Skeletal muscle tissue (tissue), 3 donors: ENCODE measurements at regions not wholly inside any gene's neighbourhood (a gene's known extent, or its start where the extent isn't known, plus 50 kb on each side); places are given as distances from the start of the nearest gene placed in this dataset.

Experiments
- H3K27ac ChIP-seq: one replicate; pipeline ENCODE4 v1.7.0; 2013; ENCODE audit warnings: mild to moderate bottlenecking, low read depth, low read length, inconsistent platforms
- H3K27me3 ChIP-seq, 3 donors: one replicate each; pipeline ENCODE4 v1.7.0; 2013; ENCODE audit warnings: low read length in 3 of 3; ENCODE audit not compliant: control insufficient read depth in 3 of 3, insufficient read depth in 3 of 3
- H3K36me3 ChIP-seq, 3 donors: one replicate each; pipeline ENCODE4 v1.7.0; 2013; ENCODE audit warnings: low read length in 3 of 3; ENCODE audit not compliant: control insufficient read depth in 3 of 3, insufficient read depth in 3 of 3
- H3K4me1 ChIP-seq, 3 donors: one replicate each; pipeline ENCODE4 v1.7.0; 2013; ENCODE audit warnings: low read length in 3 of 3, mild to moderate bottlenecking in 3 of 3; ENCODE audit not compliant: control insufficient read depth in 3 of 3, insufficient read depth in 3 of 3
- H3K4me3 ChIP-seq, 3 donors: one replicate each; pipeline ENCODE4 v1.7.0; 2013; ENCODE audit warnings: low read length in 3 of 3
- H3K9ac ChIP-seq, 3 donors: one replicate each; pipeline ENCODE4 v1.7.0; 2013; ENCODE audit warnings: low read length in 3 of 3, mild to moderate bottlenecking in 3 of 3, moderate library complexity in 2 of 3, low read depth in 1 of 3
- H3K9me3 ChIP-seq, 3 donors: one replicate each; pipeline ENCODE4 v1.7.0; 2013; ENCODE audit warnings: low read length in 3 of 3; ENCODE audit not compliant: control insufficient read depth in 3 of 3
- donor health status: Osteomylitis.

GRCh38 chr14:61215222-61216020 lies 65.7 kb downstream of the TMEM30B start:
- Histone ChIP-seq H3K36me3 (no peaks in the 10 kb centered on the region), H3K27me3 (no peaks in the 10 kb centered on the region), H3K27ac (peak overlapping the region; percentile 61), H3K9ac (peak overlapping the region in 1 of 3 donors; percentile 11), H3K4me3 (no peak overlapping the region), H3K9me3 (no peaks in the 10 kb centered on the region), H3K4me1 (peaks cover 9 to 33% (median 16%) of the 10 kb centered on the region in 3 donors)

GRCh38 chr14:61213920-61214319 lies 67.2 kb downstream of the TMEM30B start:
- Histone ChIP-seq H3K36me3 (no peaks in the 10 kb centered on the region), H3K9ac (no peak overlapping the region), H3K9me3 (peaks cover 0 to under 1% (median 0%) of the 10 kb centered on the region in 3 donors), H3K27ac (peak overlapping the region; percentile 10), H3K4me1 (peaks cover 9 to 29% (median 15%) of the 10 kb centered on the region in 3 donors), H3K4me3 (no peak overlapping the region), H3K27me3 (no peaks in the 10 kb centered on the region)

- H3K36me3 ChIP-seq = no peaks in the 10 kb centered on the region
- H3K27ac ChIP-seq = peak overlapping the region; percentile 31
- H3K27me3 ChIP-seq = no peaks in the 10 kb centered on the region
- H3K9ac ChIP-seq = no peak overlapping the region
- peaks cover 7 to 27% (median 12%) of the 10 kb centered on the region in 3 donors for H3K4me1 ChIP-seq
- peaks cover 0 to 2% (median 0%) of the 10 kb centered on the region in 3 donors for H3K9me3 ChIP-seq
- no peak overlapping the region for H3K4me3 ChIP-seq
Measured at GRCh38 chr14:61213191-61213621, 67.9 kb downstream of the TMEM30B start.

GRCh38 chr14:61212546-61212945 lies 68.6 kb downstream of the TMEM30B start:
- Histone ChIP-seq H3K9ac (no peak overlapping the region), H3K4me1 (peaks cover 4 to 27% (median 12%) of the 10 kb centered on the region in 3 donors), H3K9me3 (peaks cover 0 to 2% (median 0%) of the 10 kb centered on the region in 3 donors), H3K27ac (peak overlapping the region; percentile 31), H3K4me3 (no peak overlapping the region), H3K27me3 (no peaks in the 10 kb centered on the region), H3K36me3 (no peaks in the 10 kb centered on the region)

- H3K9ac ChIP-seq = no peak overlapping the region
- peaks cover 4 to 27% (median 12%) of the 10 kb centered on the region in 3 donors for H3K4me1 ChIP-seq
- peaks cover 0 to 2% (median 0%) of the 10 kb centered on the region in 3 donors for H3K9me3 ChIP-seq
- H3K27me3 ChIP-seq = no peaks in the 10 kb centered on the region
- H3K27ac ChIP-seq = no peak overlapping the region
- no peak overlapping the region for H3K4me3 ChIP-seq
- H3K36me3 ChIP-seq = no peaks in the 10 kb centered on the region
Measured at GRCh38 chr14:61211476-61212255, 69.5 kb downstream of the TMEM30B start.

- Histone ChIP-seq H3K9ac (peak overlapping the region in 1 of 3 donors; percentile 35), H3K4me3 (peak overlapping the region; percentile 16 to 46 (median 25)), H3K27ac (peak overlapping the region; percentile 64), H3K4me1 (peaks cover 0 to 15% (median 7%) of the 10 kb centered on the region in 3 donors), H3K27me3 (no peaks in the 10 kb centered on the region), H3K9me3 (no peaks in the 10 kb centered on the region), H3K36me3 (no peaks in the 10 kb centered on the region)
Measured at GRCh38 chr14:61203081-61203753, 77.9 kb downstream of the TMEM30B start.

- H3K36me3 ChIP-seq = no peaks in the 10 kb centered on the region
- H3K4me1 ChIP-seq = peaks cover 0 to 15% (median 7%) of the 10 kb centered on the region in 3 donors
- H3K27me3 ChIP-seq = no peaks in the 10 kb centered on the region
- H3K4me3 ChIP-seq = no peak overlapping the region
- no peak overlapping the region for H3K9ac ChIP-seq
- peak overlapping the region; percentile 41 for H3K27ac ChIP-seq
- no peaks in the 10 kb centered on the region for H3K9me3 ChIP-seq
Measured at GRCh38 chr14:61202124-61202523, 79.0 kb downstream of the TMEM30B start.

GRCh38 chr14:61201171-61201570 lies 80.0 kb downstream of the TMEM30B start:
- no peaks in the 10 kb centered on the region for H3K27me3 ChIP-seq
- H3K9ac ChIP-seq = no peak overlapping the region
- peak overlapping the region; percentile 41 for H3K27ac ChIP-seq

GRCh38 chr14:61197416-61197815 lies 83.7 kb downstream of the TMEM30B start:
- Histone ChIP-seq H3K4me1 (peaks cover 0 to 8% (median 2%) of the 10 kb centered on the region in 3 donors), H3K36me3 (no peaks in the 10 kb centered on the region), H3K4me3 (no peak overlapping the region), H3K27me3 (no peaks in the 10 kb centered on the region), H3K27ac (no peak overlapping the region), H3K9me3 (no peaks in the 10 kb centered on the region), H3K9ac (no peak overlapping the region)

More at GRCh38 chr14:61201171-61201570, 80.0 kb downstream of the TMEM30B start:
- Histone ChIP-seq H3K9me3 (no peaks in the 10 kb centered on the region), H3K36me3 (no peaks in the 10 kb centered on the region), H3K4me3 (no peak overlapping the region), H3K4me1 (peaks cover 0 to 15% (median 7%) of the 10 kb centered on the region in 3 donors)
